ENCODE measurements at regions not wholly inside any gene's neighbourhood (a gene's known extent, or its start where the extent isn't known, plus 50 kb on each side); places are given as distances from the start of the nearest gene placed in this dataset.

DNA sequence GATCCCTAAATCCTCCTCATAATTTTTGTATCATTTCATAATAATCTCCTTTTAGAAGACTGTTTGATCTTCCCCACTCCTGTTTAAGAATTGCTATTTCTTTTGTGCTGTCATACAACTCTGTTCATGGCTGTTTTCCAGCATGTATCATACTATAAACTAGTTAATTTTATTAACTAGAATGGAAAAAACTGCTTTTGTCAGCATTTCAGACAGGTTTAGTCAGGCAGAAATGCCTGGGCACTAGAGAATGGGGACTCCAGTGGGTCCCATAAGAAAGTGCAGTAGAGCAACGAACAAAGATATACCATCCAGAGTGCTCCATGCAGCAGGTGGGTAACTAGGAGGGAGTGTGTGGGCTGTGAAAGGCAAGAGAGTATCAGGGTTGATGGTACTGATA is 523.9 kb downstream of the PLOD2 start:
- TF ChIP-seq SUZ12 (IDR thresholded peaks at IDR 0.05) (no peak), TARDBP (IDR thresholded peaks at IDR 0.05) (no peak), FOXM1 (IDR thresholded peaks at IDR 0.05; ENCODE audit: borderline replicate concordance) (no peak), FOXK2 (IDR thresholded peaks at IDR 0.05) (no peak), L3MBTL2 (conservative IDR thresholded peaks at IDR 0.05) (no peak), HDGF (IDR thresholded peaks at IDR 0.05; ENCODE audit: borderline replicate concordance) (no peak)
